ENCODE measurements at regions not wholly inside any gene's neighbourhood (a gene's known extent, or its start where the extent isn't known, plus 50 kb on each side); places are given as distances from the start of the nearest gene placed in this dataset.

DNA sequence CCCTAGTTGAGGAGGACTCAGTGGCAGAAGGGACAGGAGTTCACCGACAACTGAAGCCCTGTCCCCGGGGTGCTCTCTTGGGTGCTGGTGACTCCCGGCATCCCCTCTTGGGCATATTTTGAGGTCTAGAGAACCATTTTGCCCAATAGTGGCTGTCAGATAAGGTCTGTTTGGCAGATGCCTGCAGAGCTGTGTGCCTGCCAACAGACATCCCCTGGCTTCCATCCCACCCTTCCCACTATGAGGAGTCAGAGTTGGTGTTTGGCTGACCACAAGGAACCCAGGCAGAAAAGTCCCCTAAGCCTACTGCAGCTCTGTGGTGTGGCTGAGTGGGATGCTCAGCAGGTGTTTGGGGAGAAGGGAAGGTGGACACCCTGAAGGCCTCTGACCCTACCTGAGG, 207.0 kb downstream of the AUH start:
- no peak overlapping the region for H3K27ac Mint-ChIP-seq
- intact Hi-C loops (cut with micrococcal nuclease) = loop anchor here (5.0 kb wide), 2 partner anchors 38 to 268 kb away; partner anchors contain the start of gene NFIL3
- peaks cover 23% of the 10 kb centered on the region for H3K4me1 Mint-ChIP-seq
- Histone ChIP-seq H3K27ac (ENCODE audit: low read length in 2 of 2) (no peak overlapping the region), H3K4me3 (ENCODE audit: control extremely low read depth in 1 of 5, extremely low read depth in 1 of 5, insufficient read depth in 1 of 5, low read depth in 2 of 5, low read length in 4 of 5) (no peak overlapping the region), H3K27me3 (replicated peaks in 1 of 4; ENCODE audit: control extremely low read depth in 1 of 4, control insufficient read depth in 3 of 4, insufficient read depth in 4 of 4, low read length in 3 of 4) (no peaks in the 10 kb centered on the region), H3K4me2 (replicated peaks; ENCODE audit: low read depth, low read length, poor library complexity, severe bottlenecking) (no peak overlapping the region), H4K20me1 (ENCODE audit: control insufficient read depth, insufficient read depth, low read length, poor library complexity, severe bottlenecking) (no peaks in the 10 kb centered on the region), H3K9ac (ENCODE audit: low read length) (no peak overlapping the region), H3K36me3 (replicated peaks in 1 of 2; ENCODE audit: control extremely low read depth in 1 of 2, control insufficient read depth in 1 of 2, extremely low read depth in 1 of 2, insufficient read depth in 2 of 2, low read length in 1 of 2) (no peaks in the 10 kb centered on the region), H3K79me2 (ENCODE audit: control insufficient read depth, insufficient read depth, low read length) (no peaks in the 10 kb centered on the region), H3K9me3 (ENCODE audit: control extremely low read depth in 1 of 3, control insufficient read depth in 2 of 3, insufficient read depth in 1 of 3, low read length in 2 of 3) (peaks cover 0 to 8% (median 0%) of the 10 kb centered on the region in 3 donors), H2AFZ (ENCODE audit: insufficient read depth, low read depth, low read length, poor library complexity, severe bottlenecking) (no peak overlapping the region), H3K4me1 (ENCODE audit: control insufficient read depth in 2 of 2, insufficient read depth in 2 of 2, low read length in 2 of 2) (peaks cover 19 to 23% of the 10 kb centered on the region in 2 donors)
- peaks cover 3% of the 10 kb centered on the region for H3K9me3 Mint-ChIP-seq (ENCODE audit: insufficient read depth)
- no peak for DNase-seq
- H3K4me3 Mint-ChIP-seq = no peak overlapping the region
- POLR2A ChIA-PET = no interaction called here
- TF ChIP-seq EZH2 (IDR thresholded peaks at IDR 0.05; ENCODE audit: borderline replicate concordance, insufficient read depth, low read depth, low read length, poor library complexity, severe bottlenecking) = no peak
- TF ChIP-seq, protein P1, sequence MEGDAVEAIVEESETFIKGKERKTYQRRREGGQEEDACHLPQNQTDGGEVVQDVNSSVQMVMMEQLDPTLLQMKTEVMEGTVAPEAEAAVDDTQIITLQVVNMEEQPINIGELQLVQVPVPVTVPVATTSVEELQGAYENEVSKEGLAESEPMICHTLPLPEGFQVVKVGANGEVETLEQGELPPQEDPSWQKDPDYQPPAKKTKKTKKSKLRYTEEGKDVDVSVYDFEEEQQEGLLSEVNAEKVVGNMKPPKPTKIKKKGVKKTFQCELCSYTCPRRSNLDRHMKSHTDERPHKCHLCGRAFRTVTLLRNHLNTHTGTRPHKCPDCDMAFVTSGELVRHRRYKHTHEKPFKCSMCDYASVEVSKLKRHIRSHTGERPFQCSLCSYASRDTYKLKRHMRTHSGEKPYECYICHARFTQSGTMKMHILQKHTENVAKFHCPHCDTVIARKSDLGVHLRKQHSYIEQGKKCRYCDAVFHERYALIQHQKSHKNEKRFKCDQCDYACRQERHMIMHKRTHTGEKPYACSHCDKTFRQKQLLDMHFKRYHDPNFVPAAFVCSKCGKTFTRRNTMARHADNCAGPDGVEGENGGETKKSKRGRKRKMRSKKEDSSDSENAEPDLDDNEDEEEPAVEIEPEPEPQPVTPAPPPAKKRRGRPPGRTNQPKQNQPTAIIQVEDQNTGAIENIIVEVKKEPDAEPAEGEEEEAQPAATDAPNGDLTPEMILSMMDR (IDR thresholded peaks at IDR 0.05) = no peak
- 79% methylated on average over 3 of the region's 3 CpGs for WGBS (ENCODE audit: insufficient coverage)
- CTCF ChIA-PET = no interaction called here
- H3K27me3 Mint-ChIP-seq = peaks cover 5% of the 10 kb centered on the region
- no peak for ATAC-seq (ENCODE audit: low read depth)

DNA sequence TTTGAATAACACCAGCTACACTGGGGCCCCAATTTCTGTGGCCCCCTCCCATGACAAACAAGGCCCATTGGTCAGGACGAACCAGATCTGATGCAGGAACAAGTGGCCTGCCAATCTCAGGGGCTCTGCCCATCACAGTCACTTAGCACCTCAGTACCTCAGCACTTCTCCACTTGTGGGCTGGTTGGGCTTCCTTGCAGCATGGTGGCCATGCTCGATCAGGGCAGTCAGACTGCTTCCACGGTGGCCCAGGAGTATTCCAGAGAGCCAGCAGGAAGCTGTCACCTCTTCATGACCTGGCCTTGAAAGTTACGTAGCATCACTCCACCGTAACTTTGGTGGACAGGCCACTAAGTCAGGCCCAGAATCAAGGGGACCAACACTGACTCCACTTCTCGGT, 206.5 kb downstream of the AUH start:
- peaks cover 19 to 22% of the 10 kb centered on the region in 2 donors for H3K4me1 ChIP-seq (ENCODE audit: control insufficient read depth in 2 of 2, insufficient read depth in 2 of 2, low read length in 2 of 2)
- H3K9ac ChIP-seq (ENCODE audit: low read length) = no peak overlapping the region
- H3K9me3 Mint-ChIP-seq (ENCODE audit: insufficient read depth) = peaks cover 2% of the 10 kb centered on the region
- WGBS (ENCODE audit: insufficient coverage) = 95% methylated on average over 3 of the region's 6 CpGs
- ATAC-seq (ENCODE audit: low read depth) (no peak), DNase-seq (no peak)
- no peak overlapping the region for H3K4me2 ChIP-seq (replicated peaks; ENCODE audit: low read depth, low read length, poor library complexity, severe bottlenecking)
- no peak overlapping the region for H3K4me3 ChIP-seq (ENCODE audit: control extremely low read depth in 1 of 5, extremely low read depth in 1 of 5, insufficient read depth in 1 of 5, low read depth in 2 of 5, low read length in 4 of 5)
- peaks cover 5% of the 10 kb centered on the region for H3K27me3 Mint-ChIP-seq
- peaks cover 23% of the 10 kb centered on the region for H3K4me1 Mint-ChIP-seq
- no peak overlapping the region for H3K27ac Mint-ChIP-seq
- TF ChIP-seq EZH2 (IDR thresholded peaks at IDR 0.05; ENCODE audit: borderline replicate concordance, insufficient read depth, low read depth, low read length, poor library complexity, severe bottlenecking) = no peak
- TF ChIP-seq, protein P1 (IDR thresholded peaks at IDR 0.05) = no peak
- H3K79me2 ChIP-seq (ENCODE audit: control insufficient read depth, insufficient read depth, low read length) = no peaks in the 10 kb centered on the region
- peaks cover 0 to 8% (median 0%) of the 10 kb centered on the region in 3 donors for H3K9me3 ChIP-seq (ENCODE audit: control extremely low read depth in 1 of 3, control insufficient read depth in 2 of 3, insufficient read depth in 1 of 3, low read length in 2 of 3)
- H3K4me3 Mint-ChIP-seq = no peak overlapping the region
- H2AFZ ChIP-seq (ENCODE audit: insufficient read depth, low read depth, low read length, poor library complexity, severe bottlenecking) = no peak overlapping the region
- POLR2A ChIA-PET = no interaction called here
- no peaks in the 10 kb centered on the region for H4K20me1 ChIP-seq (ENCODE audit: control insufficient read depth, insufficient read depth, low read length, poor library complexity, severe bottlenecking)
- no peaks in the 10 kb centered on the region for H3K36me3 ChIP-seq (replicated peaks in 1 of 2; ENCODE audit: control extremely low read depth in 1 of 2, control insufficient read depth in 1 of 2, extremely low read depth in 1 of 2, insufficient read depth in 2 of 2, low read length in 1 of 2)
- H3K27ac ChIP-seq (ENCODE audit: low read length in 2 of 2) = no peak overlapping the region
- intact Hi-C loops (cut with micrococcal nuclease) = no loop called here
- no peaks in the 10 kb centered on the region for H3K27me3 ChIP-seq (replicated peaks in 1 of 4; ENCODE audit: control extremely low read depth in 1 of 4, control insufficient read depth in 3 of 4, insufficient read depth in 4 of 4, low read length in 3 of 4)
- CTCF ChIA-PET = no interaction called here
